NCI-H1417 treated with DMSO at 0.1 percent for 48 hours (cell line): ENCODE measurements at regions not wholly inside any gene's neighbourhood (a gene's known extent, or its start where the extent isn't known, plus 50 kb on each side); places are given as distances from the start of the nearest gene placed in this dataset.

Source experiments
- DNase-seq: peaks from one replicate; lab custom pipeline; 2025; lab: John Stamatoyannopoulos, UW

GRCh38 chr18:78207942-78208341 is 771.7 kb upstream of the SALL3 start:
- DNase-seq: no peak

GRCh38 chr18:78208461-78208860 is 771.2 kb upstream of the SALL3 start:
- no peak for DNase-seq

GRCh38 chr18:78213361-78213994 is 766.1 kb upstream of the SALL3 start:
- DNase-seq: no peak

- no peak for DNase-seq
Measured at GRCh38 chr18:78221496-78221895, 758.1 kb upstream of the SALL3 start.

GRCh38 chr18:78228974-78229373 is 750.6 kb upstream of the SALL3 start:
- DNase-seq: no peak

- no peak for DNase-seq
Measured at GRCh38 chr18:78230911-78231310, 748.7 kb upstream of the SALL3 start.

- no peak for DNase-seq
Measured at GRCh38 chr18:78232196-78232595, 747.4 kb upstream of the SALL3 start.

GRCh38 chr18:78237864-78238263 is 741.8 kb upstream of the SALL3 start:
- no peak for DNase-seq

GRCh38 chr18:78238404-78239089 is 741.1 kb upstream of the SALL3 start:
- DNase-seq: no peak

- no peak for DNase-seq
Measured at GRCh38 chr18:78239090-78239457, 740.5 kb upstream of the SALL3 start.

- DNase-seq: no peak
Measured at GRCh38 chr18:78240101-78240500, 739.5 kb upstream of the SALL3 start.

GRCh38 chr18:78240627-78241252 is 738.9 kb upstream of the SALL3 start:
- no peak for DNase-seq

- DNase-seq: no peak
Measured at GRCh38 chr18:78241535-78242253, 737.9 kb upstream of the SALL3 start.

- no peak for DNase-seq
Measured at GRCh38 chr18:78242254-78242643, 737.4 kb upstream of the SALL3 start.

GRCh38 chr18:78242806-78243205 is 736.8 kb upstream of the SALL3 start:
- DNase-seq: no peak

GRCh38 chr18:78244779-78245178 is 734.8 kb upstream of the SALL3 start:
- DNase-seq: no peak

GRCh38 chr18:78245451-78245850 is 734.2 kb upstream of the SALL3 start:
- DNase-seq: no peak

- no peak for DNase-seq
Measured at GRCh38 chr18:78246050-78246449, 733.6 kb upstream of the SALL3 start.

GRCh38 chr18:78246588-78246987 is 733.0 kb upstream of the SALL3 start:
- no peak for DNase-seq

GRCh38 chr18:78247615-78248289 is 731.9 kb upstream of the SALL3 start:
- no peak for DNase-seq

- DNase-seq: no peak
Measured at GRCh38 chr18:78255013-78255412, 724.6 kb upstream of the SALL3 start.

- no peak for DNase-seq
Measured at GRCh38 chr18:78268226-78268988, 711.2 kb upstream of the SALL3 start.
